WTC11 (cell line): ENCODE measurements at regions not wholly inside any gene's neighbourhood (a gene's known extent, or its start where the extent isn't known, plus 50 kb on each side); places are given as distances from the start of the nearest gene placed in this dataset.

Experiments used
- CREM ChIP-seq: sonication (generic); formaldehyde crosslinking; IDR thresholded peaks from 2 replicates; pipeline ENCODE4 v1.8.1; 2022; ENCODE audit warnings: mild to moderate bottlenecking, missing genetic modification reagents, moderate library complexity
- CTCF ChIP-seq: fragments of 200-600 bp; IDR thresholded peaks from 2 replicates; pipeline ENCODE4 v1.8.0; 2022; ENCODE audit warnings: antibody characterized with exemption
- ESRRA ChIP-seq: sonication (generic); formaldehyde crosslinking; IDR thresholded peaks from 2 replicates; pipeline ENCODE4 v1.8.1; 2022; ENCODE audit warnings: mild to moderate bottlenecking, missing genetic modification reagents, borderline replicate concordance
- GABPB1 ChIP-seq: sonication (generic); formaldehyde crosslinking; IDR thresholded peaks from 2 replicates; pipeline ENCODE4 v1.8.1; 2023; ENCODE audit warnings: mild to moderate bottlenecking, missing genetic modification reagents
- TEAD4 ChIP-seq: sonication (generic); formaldehyde crosslinking; IDR thresholded peaks from 2 replicates; pipeline ENCODE4 v1.8.0; 2022; ENCODE audit warnings: mild to moderate bottlenecking, missing genetic modification reagents
- ZBTB43 ChIP-seq: sonication (generic); formaldehyde crosslinking; IDR thresholded peaks from 2 replicates; pipeline ENCODE4 v1.8.1; 2023; ENCODE audit warnings: mild to moderate bottlenecking, missing genetic modification reagents
- ZNF263 ChIP-seq: sonication (generic); formaldehyde crosslinking; IDR thresholded peaks from 2 replicates; pipeline ENCODE4 v1.8.1; 2022; ENCODE audit warnings: low read depth, mild to moderate bottlenecking, moderate library complexity, missing genetic modification reagents

GRCh38 chr13:34591129-34591528, 350.9 kb upstream of the NBEA start:
- TF ChIP-seq CTCF (no peak), ESRRA (CRISPR knock-in tag) (no peak), TEAD4 (no peak), GABPB1 (no peak), ZNF263 (CRISPR knock-in tag) (no peak), ZBTB43 (CRISPR knock-in tag) (no peak), CREM (CRISPR knock-in tag) (no peak)
